ENCODE measurements at regions not wholly inside any gene's neighbourhood (a gene's known extent, or its start where the extent isn't known, plus 50 kb on each side); places are given as distances from the start of the nearest gene placed in this dataset.

DNA sequence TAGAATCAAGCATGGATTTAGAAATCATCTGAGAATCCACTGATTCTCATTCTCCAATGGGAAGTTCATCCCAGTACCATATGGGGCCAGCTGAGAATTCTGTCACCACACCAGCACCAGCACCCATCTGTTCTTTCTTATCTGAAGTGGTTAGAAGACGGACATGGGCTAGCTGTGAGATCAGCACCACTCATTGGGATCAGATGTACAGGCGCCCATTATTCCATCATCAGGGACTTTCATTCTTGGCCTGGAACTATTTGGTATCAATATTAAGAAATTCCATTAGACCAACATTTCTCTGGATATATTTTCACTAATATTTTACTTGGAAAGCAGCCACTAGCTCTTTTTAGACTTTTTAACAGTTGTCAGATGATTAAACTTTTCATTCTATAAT is 185.9 kb upstream of the LINC00305 start:
- Histone ChIP-seq H3K9me2 (replicated peaks; ENCODE audit: low read length) (no peaks in the 10 kb centered on the region), H3K27ac (ENCODE audit: low read length) (no peak overlapping the region), H3K36me3 (ENCODE audit: low read depth, low read length) (no peaks in the 10 kb centered on the region), H3K9me3 (ENCODE audit: low read length) (no peaks in the 10 kb centered on the region), H3K79me2 (ENCODE audit: low read length) (no peaks in the 10 kb centered on the region), H3K4me1 (ENCODE audit: insufficient read depth, low read length) (no peaks in the 10 kb centered on the region), H3K9ac (ENCODE audit: low read length) (no peak overlapping the region), H4K20me1 (ENCODE audit: low read length) (no peaks in the 10 kb centered on the region), H3K4me2 (ENCODE audit: low read length) (no peak overlapping the region), H3K27me3 (ENCODE audit: low read length) (peaks cover 33% of the 10 kb centered on the region), H3K4me3 (ENCODE audit: low read length) (no peak overlapping the region), H2AFZ (ENCODE audit: low read length) (no peak overlapping the region), H3F3A (ENCODE audit: low read length, unreplicated experiment) (no peaks in the 10 kb centered on the region)
- intact Hi-C loops (cut with micrococcal nuclease), result no loop called here
- TF ChIP-seq EZH2phosphoT487 (IDR thresholded peaks at IDR 0.05; ENCODE audit: borderline replicate concordance, low read length), result no peak
- no peak for TF ChIP-seq EZH2 (IDR thresholded peaks at IDR 0.05; ENCODE audit: low read length, unreplicated experiment)
- TF ChIP-seq, protein P1, sequence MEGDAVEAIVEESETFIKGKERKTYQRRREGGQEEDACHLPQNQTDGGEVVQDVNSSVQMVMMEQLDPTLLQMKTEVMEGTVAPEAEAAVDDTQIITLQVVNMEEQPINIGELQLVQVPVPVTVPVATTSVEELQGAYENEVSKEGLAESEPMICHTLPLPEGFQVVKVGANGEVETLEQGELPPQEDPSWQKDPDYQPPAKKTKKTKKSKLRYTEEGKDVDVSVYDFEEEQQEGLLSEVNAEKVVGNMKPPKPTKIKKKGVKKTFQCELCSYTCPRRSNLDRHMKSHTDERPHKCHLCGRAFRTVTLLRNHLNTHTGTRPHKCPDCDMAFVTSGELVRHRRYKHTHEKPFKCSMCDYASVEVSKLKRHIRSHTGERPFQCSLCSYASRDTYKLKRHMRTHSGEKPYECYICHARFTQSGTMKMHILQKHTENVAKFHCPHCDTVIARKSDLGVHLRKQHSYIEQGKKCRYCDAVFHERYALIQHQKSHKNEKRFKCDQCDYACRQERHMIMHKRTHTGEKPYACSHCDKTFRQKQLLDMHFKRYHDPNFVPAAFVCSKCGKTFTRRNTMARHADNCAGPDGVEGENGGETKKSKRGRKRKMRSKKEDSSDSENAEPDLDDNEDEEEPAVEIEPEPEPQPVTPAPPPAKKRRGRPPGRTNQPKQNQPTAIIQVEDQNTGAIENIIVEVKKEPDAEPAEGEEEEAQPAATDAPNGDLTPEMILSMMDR (conservative IDR thresholded peaks at IDR 0.05; ENCODE audit: low read depth, low read length), result no peak
- ChIA-PET CTCF (interaction anchor here (0.5 kb wide), 1 partner anchor 800 kb away, joined by 4 read pairs; no protein-coding TSS in a partner anchor), POLR2A (ENCODE audit: unreplicated experiment) (no interaction called here)
- ATAC-seq (no peak), DNase-seq (no peak)
- no TSS peak for BruUV-seq (replicated peaks)

DNA sequence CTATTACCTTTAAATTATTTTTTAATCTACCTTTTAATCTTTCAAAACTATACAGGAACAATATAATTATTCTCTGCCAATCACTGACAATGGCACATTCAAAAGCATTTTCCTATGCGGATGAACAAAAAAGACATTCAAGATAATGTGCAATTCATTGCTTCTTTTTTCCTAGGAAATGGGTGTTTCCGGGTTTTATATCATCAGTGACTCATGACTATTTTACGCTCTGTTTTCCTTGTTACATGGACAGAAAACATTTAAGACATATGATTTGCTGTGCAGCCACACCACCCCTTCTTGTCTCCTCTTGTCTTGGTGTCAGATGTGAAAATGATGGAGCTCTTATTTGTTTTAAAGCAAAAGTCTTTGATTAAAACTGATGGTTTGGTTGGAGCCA is 184.7 kb upstream of the LINC00305 start:
- no peaks in the 10 kb centered on the region for H3K9me3 ChIP-seq (ENCODE audit: low read length)
- no peak overlapping the region for H3K4me3 ChIP-seq (ENCODE audit: low read length)
- H3K4me2 ChIP-seq (ENCODE audit: low read length), result no peak overlapping the region
- ChIA-PET POLR2A (ENCODE audit: unreplicated experiment) (no interaction called here), CTCF (no interaction called here)
- H3K9ac ChIP-seq (ENCODE audit: low read length), result no peak overlapping the region
- no peaks in the 10 kb centered on the region for H3K4me1 ChIP-seq (ENCODE audit: insufficient read depth, low read length)
- DNase-seq (no peak), ATAC-seq (peak; percentile 27; the same call in 1 of the 2 replicates)
- no peak overlapping the region for H2AFZ ChIP-seq (ENCODE audit: low read length)
- H3F3A ChIP-seq (ENCODE audit: low read length, unreplicated experiment), result no peaks in the 10 kb centered on the region
- no peak overlapping the region for H3K27ac ChIP-seq (ENCODE audit: low read length)
- intact Hi-C loops (cut with micrococcal nuclease), result no loop called here
- no peaks in the 10 kb centered on the region for H3K36me3 ChIP-seq (ENCODE audit: low read depth, low read length)
- no peaks in the 10 kb centered on the region for H3K9me2 ChIP-seq (replicated peaks; ENCODE audit: low read length)
- no TSS peak for BruUV-seq (replicated peaks)
- TF ChIP-seq EZH2phosphoT487 (IDR thresholded peaks at IDR 0.05; ENCODE audit: borderline replicate concordance, low read length) (no peak), EZH2 (IDR thresholded peaks at IDR 0.05; ENCODE audit: low read length, unreplicated experiment) (no peak)
- TF ChIP-seq, protein P1 (conservative IDR thresholded peaks at IDR 0.05; ENCODE audit: low read depth, low read length), result no peak
- H4K20me1 ChIP-seq (ENCODE audit: low read length), result no peaks in the 10 kb centered on the region
- H3K79me2 ChIP-seq (ENCODE audit: low read length), result no peaks in the 10 kb centered on the region
- H3K27me3 ChIP-seq (ENCODE audit: low read length), result peaks cover 33% of the 10 kb centered on the region

DNA sequence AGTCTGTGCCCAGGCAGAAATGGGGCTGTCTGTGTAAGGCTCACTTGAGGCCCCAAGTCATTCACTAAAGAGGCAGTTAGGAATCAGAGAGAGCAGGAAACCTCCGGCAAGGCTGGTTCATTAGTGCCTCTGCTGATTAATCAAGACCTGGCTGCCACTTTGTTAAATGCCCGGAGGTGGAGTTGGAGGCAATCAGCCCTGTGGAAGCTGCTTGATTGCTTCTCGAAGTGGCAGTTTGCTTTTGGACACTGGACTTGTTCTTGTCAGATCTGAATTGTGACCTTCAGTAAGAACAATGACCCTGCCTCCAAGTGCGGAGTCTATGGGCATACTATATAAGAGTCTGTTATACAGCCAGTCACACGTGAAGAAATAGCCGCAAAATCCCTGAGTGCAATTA is 183.9 kb upstream of the LINC00305 start:
- no peaks in the 10 kb centered on the region for H3K9me3 ChIP-seq (ENCODE audit: low read length)
- no TSS peak for BruUV-seq (replicated peaks)
- ATAC-seq (no peak), DNase-seq (no peak)
- H3K9me2 ChIP-seq (replicated peaks; ENCODE audit: low read length), result no peaks in the 10 kb centered on the region
- H3F3A ChIP-seq (ENCODE audit: low read length, unreplicated experiment), result no peaks in the 10 kb centered on the region
- POLR2A ChIA-PET (ENCODE audit: unreplicated experiment), result no interaction called here
- no peaks in the 10 kb centered on the region for H4K20me1 ChIP-seq (ENCODE audit: low read length)
- no peak overlapping the region for H3K4me3 ChIP-seq (ENCODE audit: low read length)
- H3K4me2 ChIP-seq (ENCODE audit: low read length), result no peak overlapping the region
- no peaks in the 10 kb centered on the region for H3K36me3 ChIP-seq (ENCODE audit: low read depth, low read length)
- H3K4me1 ChIP-seq (ENCODE audit: insufficient read depth, low read length), result no peaks in the 10 kb centered on the region
- no peak overlapping the region for H3K27ac ChIP-seq (ENCODE audit: low read length)
- intact Hi-C loops (cut with micrococcal nuclease), result no loop called here
- no peak overlapping the region for H3K9ac ChIP-seq (ENCODE audit: low read length)
- H3K79me2 ChIP-seq (ENCODE audit: low read length), result no peaks in the 10 kb centered on the region
- no peak overlapping the region for H2AFZ ChIP-seq (ENCODE audit: low read length)
- TF ChIP-seq EZH2phosphoT487 (IDR thresholded peaks at IDR 0.05; ENCODE audit: borderline replicate concordance, low read length), result no peak
- TF ChIP-seq, protein P1 (conservative IDR thresholded peaks at IDR 0.05; ENCODE audit: low read depth, low read length), result no peak
- no peak for TF ChIP-seq EZH2 (IDR thresholded peaks at IDR 0.05; ENCODE audit: low read length, unreplicated experiment)
- peaks cover 35% of the 10 kb centered on the region for H3K27me3 ChIP-seq (ENCODE audit: low read length)
- CTCF ChIA-PET, result no interaction called here

All from PC-3 (cell line).